H1 (cell line): ENCODE measurements at regions not wholly inside any gene's neighbourhood (a gene's known extent, or its start where the extent isn't known, plus 50 kb on each side); places are given as distances from the start of the nearest gene placed in this dataset.

Experiments
- CTCF ChIA-PET: fragments of 300-600 bp; sonication (Branson Sonifier 250); formaldehyde crosslinking; loops from one replicate; lab custom pipeline; 2021; ENCODE audit not compliant: partially characterized antibody; lab: Charles Lee
- POLR2A ChIA-PET: fragments of 300-600 bp; sonication (Branson Sonifier 250); formaldehyde crosslinking; loops from one replicate; lab custom pipeline; 2021; ENCODE audit warnings: inconsistent platforms; ENCODE audit not compliant: partially characterized antibody; lab: Charles Lee
- DNase-seq, 2 experiments: peaks; one replicate each; pipeline versions ENCODE4 v3.0.0 to v3.0.0-alpha.2; 2010 to 2022; ENCODE audit warnings: low spot score in 2 of 2, low read depth in 1 of 2, mixed read lengths in 1 of 2
- FAIRE-seq: peaks from 2 replicates; lab custom pipeline; 2011; peaks lifted over from hg19 to GRCh38; lab: Jason Lieb, UNC
- H2AFZ ChIP-seq: 2 replicates; pipeline ENCODE4 v1.8.1; 2012; ENCODE audit warnings: low read length, inconsistent platforms
- H2AK5ac ChIP-seq: 2 replicates; pipeline ENCODE4 v1.6.1; 2013; ENCODE audit warnings: low read depth, low read length
- H2BK120ac ChIP-seq: replicated peaks from 2 replicates; pipeline ENCODE3; 2013; ENCODE audit warnings: low read depth, low read length, inconsistent platforms
- H2BK12ac ChIP-seq: 2 replicates; pipeline ENCODE4 v1.6.1; 2013; ENCODE audit warnings: low read depth, low read length
- H2BK15ac ChIP-seq: 2 replicates; pipeline ENCODE4 v1.6.1; 2013; ENCODE audit warnings: low read length
- H2BK20ac ChIP-seq: 2 replicates; pipeline ENCODE4 v1.6.1; 2013; ENCODE audit warnings: low read length
- H2BK5ac ChIP-seq: 2 replicates; pipeline ENCODE4 v1.6.1; 2013; ENCODE audit warnings: low read depth, low read length
- H3K14ac ChIP-seq: 2 replicates; pipeline ENCODE4 v1.6.1; 2013; ENCODE audit warnings: inconsistent platforms; ENCODE audit not compliant: insufficient read length
- H3K18ac ChIP-seq: 2 replicates; pipeline ENCODE4 v1.6.1; 2013; ENCODE audit warnings: low read length; ENCODE audit errors: extremely low read depth
- H3K23ac ChIP-seq: 2 replicates; pipeline ENCODE4 v1.6.1; 2013; ENCODE audit warnings: inconsistent platforms; ENCODE audit not compliant: insufficient read length
- H3K23me2 ChIP-seq: 2 replicates; pipeline ENCODE4 v1.6.1; 2013; ENCODE audit warnings: low read depth, low read length
- H3K27ac ChIP-seq: 2 replicates; pipeline ENCODE4 v1.6.1; 2011; ENCODE audit warnings: low read depth, low read length, inconsistent platforms
- H3K27me3 ChIP-seq, 4 experiments: replicated peaks in 1 of 4; 1 replicate in 1 of 4; 2 replicates in 3 of 4; pipeline versions ENCODE4 v1.6.1 to v1.8.1; 2011 to 2013; ENCODE audit warnings: low read length in 3 of 4, mild to moderate bottlenecking in 3 of 4, inconsistent platforms in 2 of 4, mixed read lengths in 2 of 4, moderate library complexity in 1 of 4; ENCODE audit not compliant: control insufficient read depth in 3 of 4, insufficient read depth in 3 of 4; ENCODE audit errors: extremely low read depth in 1 of 4
- H3K36me3 ChIP-seq, 4 experiments: 2 replicates each; pipeline versions ENCODE4 v1.6.1 to v1.8.1; 2011 to 2013; ENCODE audit warnings: mild to moderate bottlenecking in 4 of 4, low read length in 3 of 4, moderate library complexity in 2 of 4, control low read depth in 1 of 4, inconsistent platforms in 1 of 4; ENCODE audit not compliant: insufficient read depth in 4 of 4, control insufficient read depth in 2 of 4
- H3K4ac ChIP-seq: replicated peaks from 2 replicates; pipeline ENCODE3; 2013; ENCODE audit warnings: low read length, low read depth, mixed read lengths, inconsistent platforms; ENCODE audit not compliant: insufficient read length
- H3K4me1 ChIP-seq, 4 experiments: replicated peaks in 1 of 4; 1 replicate in 1 of 4; 2 replicates in 3 of 4; pipeline versions ENCODE4 v1.6.1 to v1.8.1; 2011 to 2013; ENCODE audit warnings: low read length in 3 of 4, inconsistent platforms in 2 of 4, mixed read lengths in 1 of 4; ENCODE audit not compliant: insufficient read depth in 4 of 4, control insufficient read depth in 3 of 4
- H3K4me2 ChIP-seq, 2 experiments: 2 replicates each; pipeline versions ENCODE4 v1.6.1 to v1.8.1; 2011 to 2013; ENCODE audit warnings: low read depth in 2 of 2, low read length in 2 of 2, control low read depth in 1 of 2, inconsistent platforms in 1 of 2, mild to moderate bottlenecking in 1 of 2; ENCODE audit not compliant: insufficient read depth in 1 of 2
- H3K4me3 ChIP-seq, 4 experiments: fragments of 200-600, 300-600 bp in 1 of 4; sonication (generic), shearing (Covaris generic), sonication (Bioruptor Twin) in 1 of 4; 2 replicates each; pipeline versions ENCODE4 v1.5.1 to v1.8.1; 2011 to 2016; ENCODE audit warnings: low read length in 4 of 4, low read depth in 3 of 4, control low read depth in 2 of 4, inconsistent platforms in 2 of 4, mild to moderate bottlenecking in 2 of 4, mixed read lengths in 1 of 4, moderate library complexity in 1 of 4; ENCODE audit not compliant: insufficient read depth in 2 of 4; ENCODE audit errors: extremely low read depth in 1 of 4
- H3K56ac ChIP-seq: replicated peaks from 2 replicates; pipeline ENCODE3; 2013; ENCODE audit warnings: low read depth, mild to moderate bottlenecking, mixed read lengths, low read length, inconsistent platforms; ENCODE audit not compliant: insufficient read length
- H3K79me1 ChIP-seq: 2 replicates; pipeline ENCODE4 v1.6.1; 2013; ENCODE audit warnings: low read depth, low read length, control low read depth
- H3K79me2 ChIP-seq, 2 experiments: 2 replicates each; pipeline versions ENCODE4 v1.6.1 to v1.8.1; 2012 to 2013; ENCODE audit warnings: low read length in 2 of 2, mild to moderate bottlenecking in 2 of 2, inconsistent platforms in 1 of 2; ENCODE audit not compliant: insufficient read depth in 2 of 2, control insufficient read depth in 1 of 2
- H3K9ac ChIP-seq, 4 experiments: replicated peaks in 1 of 4; 1 replicate in 1 of 4; 2 replicates in 3 of 4; pipeline versions ENCODE4 v1.6.1 to v1.8.1; 2011 to 2013; ENCODE audit warnings: low read depth in 3 of 4, low read length in 3 of 4, control low read depth in 2 of 4, mild to moderate bottlenecking in 2 of 4, moderate library complexity in 2 of 4, inconsistent platforms in 1 of 4; ENCODE audit errors: extremely low read depth in 1 of 4
- H3K9me3 ChIP-seq, 2 experiments: 2 replicates each; pipeline versions ENCODE4 v1.6.1 to v1.8.1; 2012 to 2013; ENCODE audit warnings: mild to moderate bottlenecking in 2 of 2, moderate library complexity in 2 of 2, control low read depth in 1 of 2, inconsistent platforms in 1 of 2, low read depth in 1 of 2, low read length in 1 of 2, mixed read lengths in 1 of 2; ENCODE audit not compliant: insufficient read depth in 2 of 2
- H4K20me1 ChIP-seq, 2 experiments: replicated peaks in 1 of 2; 2 replicates each; pipeline versions ENCODE3 to v1.8.1; 2011 to 2013; ENCODE audit warnings: inconsistent platforms in 2 of 2, low read length in 2 of 2, mild to moderate bottlenecking in 1 of 2; ENCODE audit not compliant: insufficient read depth in 2 of 2, control insufficient read depth in 1 of 2
- H4K5ac ChIP-seq: 2 replicates; pipeline ENCODE4 v1.6.1; 2013; ENCODE audit warnings: low read length, low read depth, mixed read lengths, inconsistent platforms; ENCODE audit not compliant: insufficient read length
- H4K8ac ChIP-seq: 2 replicates; pipeline ENCODE4 v1.8.0; 2013; ENCODE audit warnings: mild to moderate bottlenecking, moderate library complexity, low read length, inconsistent platforms; ENCODE audit not compliant: insufficient read depth; ENCODE audit errors: extremely low read depth
- H4K91ac ChIP-seq: replicated peaks from 2 replicates; pipeline ENCODE3; 2013; ENCODE audit warnings: low read length, mixed read lengths, inconsistent platforms; ENCODE audit not compliant: insufficient read length
- CTCF ChIP-seq, 3 experiments: IDR thresholded peaks; 1 replicate in 2 of 3; 2 replicates in 1 of 3; pipeline versions ENCODE4 v1.5.1 to v1.6.1; 2011; ENCODE audit warnings: low read length in 3 of 3, mild to moderate bottlenecking in 3 of 3, inconsistent platforms in 2 of 3, low read depth in 1 of 3, moderate library complexity in 1 of 3; ENCODE audit not compliant: insufficient read depth in 1 of 3; ENCODE audit errors: control extremely low read depth in 1 of 3
- FOSL1 ChIP-seq: IDR thresholded peaks from 2 replicates; pipeline ENCODE4 v1.6.1; 2011; ENCODE audit warnings: mild to moderate bottlenecking, low read depth, low read length, moderate library complexity; ENCODE audit not compliant: insufficient read depth
- GTF2F1 ChIP-seq: IDR thresholded peaks from 2 replicates; pipeline ENCODE4 v1.6.1; 2012; ENCODE audit warnings: low read depth, low read length, improper control_type of control experiment, borderline replicate concordance
- KDM1A ChIP-seq: fragments of 200-600, 300-600 bp; sonication (generic); IDR thresholded peaks from 2 replicates; pipeline ENCODE4 v1.7.1; 2016; ENCODE audit warnings: mild to moderate bottlenecking, low read length, borderline replicate concordance
- SUZ12 ChIP-seq: fragments of 200-600 bp; sonication (generic); IDR thresholded peaks from 2 replicates; pipeline ENCODE4 v1.6.1; 2012; ENCODE audit warnings: mild to moderate bottlenecking, inconsistent platforms, low read length, moderate library complexity, mixed read lengths
- USF2 ChIP-seq: IDR thresholded peaks from 2 replicates; pipeline ENCODE4 v1.6.1; 2011; ENCODE audit warnings: low read length, improper control_type of control experiment
- WGBS, 2 experiments: shearing (Covaris generic) in 1 of 2; methylation state at CpG; one replicate each; pipeline versions ENCODE4 v1.1.6 to v1.1.7; 2013 to 2015; ENCODE audit warnings: low lambda C conversion rate in 2 of 2, mixed read lengths in 2 of 2, inconsistent platforms in 1 of 2, low coverage in 1 of 2, missing lambda C conversion rate in 1 of 2; ENCODE audit not compliant: insufficient replicate concordance in 2 of 2, insufficient coverage in 1 of 2, insufficient read length in 1 of 2; ENCODE audit errors: extremely low coverage in 1 of 2, missing lambda C conversion rate in 1 of 2; 5-methylcytosine and 5-hydroxymethylcytosine counted together

GRCh38 chr13:111521691-111522229 lies 201.3 kb downstream of the TEX29 start:
- Histone ChIP-seq H2BK15ac (no peak overlapping the region), H3K79me1 (no peaks in the 10 kb centered on the region), H3K23me2 (peaks cover 5% of the 10 kb centered on the region; the same call in 1 of the 2 replicates), H2BK12ac (no peak overlapping the region), H3K27me3 (no peaks in the 10 kb centered on the region), H4K20me1 (peaks cover 0 to 2% of the 10 kb centered on the region in 2 experiments), H3K9me3 (no peaks in the 10 kb centered on the region), H3K14ac (no peak overlapping the region), H4K5ac (no peak overlapping the region), H3K79me2 (no peaks in the 10 kb centered on the region), H2BK20ac (no peak overlapping the region), H3K4ac (no peak overlapping the region), H2BK120ac (no peak overlapping the region), H3K56ac (no peak overlapping the region), H3K9ac (no peak overlapping the region), H3K18ac (no peak overlapping the region; the same call in 1 of the 2 replicates), H2BK5ac (no peak overlapping the region), H3K4me3 (no peak overlapping the region), H4K8ac (no peak overlapping the region), H3K4me2 (no peak overlapping the region), H2AFZ (no peak overlapping the region), H4K91ac (no peak overlapping the region), H2AK5ac (no peak overlapping the region), H3K4me1 (peaks cover 0 to 4% (median 1%) of the 10 kb centered on the region in 4 experiments; a peak in 3 of 7 replicates), H3K36me3 (no peaks in the 10 kb centered on the region), H3K23ac (no peak overlapping the region), H3K27ac (no peak overlapping the region)
- FAIRE-seq = no peak
- DNase-seq = no peak
- ChIA-PET CTCF (interaction anchor here (0.7 to 2.9 kb wide), 4 partner anchors 13 to 82 kb away, joined by 3 to 11 read pairs (median 4); no protein-coding TSS in a partner anchor), POLR2A (no interaction called here)
- 93% methylated on average over 12 of the region's 12 CpGs; no CpG with 5 or more reads in 1 of the 2 experiments for WGBS, 2 experiments
- no peak for TF ChIP-seq GTF2F1
- TF ChIP-seq KDM1A = no peak
- no peak for TF ChIP-seq USF2
- no peak for TF ChIP-seq SUZ12
- no peak for TF ChIP-seq CTCF (IDR thresholded peaks at IDR 0.05; ENCODE audit: control extremely low read depth in 1 of 3, insufficient read depth in 1 of 3, low read depth in 1 of 3, low read length in 3 of 3)
- TF ChIP-seq FOSL1 = no peak
